Endothelial cell of umbilical vein (primary cell): ENCODE measurements at regions not wholly inside any gene's neighbourhood (a gene's known extent, or its start where the extent isn't known, plus 50 kb on each side); places are given as distances from the start of the nearest gene placed in this dataset.

ENCODE experiments used
- CTCF ChIP-seq, 2 donors: IDR thresholded peaks; 1 replicate in 1 of 2; 2 replicates in 1 of 2; pipeline ENCODE4 v1.5.1; 2011; ENCODE audit warnings: low read length in 2 of 2, mild to moderate bottlenecking in 2 of 2, moderate library complexity in 2 of 2, control low read depth in 1 of 2, inconsistent platforms in 1 of 2, low read depth in 1 of 2; ENCODE audit not compliant: insufficient read depth in 1 of 2; ENCODE audit errors: extremely low read depth in 1 of 2
- EZH2 ChIP-seq: IDR thresholded peaks from 2 replicates; pipeline ENCODE4 v1.6.1; 2012; ENCODE audit warnings: borderline replicate concordance, low read depth, mild to moderate bottlenecking, moderate library complexity, low read length, inconsistent platforms; ENCODE audit not compliant: severe bottlenecking
- JUN ChIP-seq: IDR thresholded peaks from 2 replicates; pipeline ENCODE4 v1.6.1; 2011; ENCODE audit warnings: borderline replicate concordance, low read depth; ENCODE audit not compliant: insufficient read length, insufficient read depth
- MAX ChIP-seq: IDR thresholded peaks from 2 replicates; pipeline ENCODE4 v1.6.1; 2011; ENCODE audit not compliant: insufficient read depth, insufficient read length
- MYC ChIP-seq: IDR thresholded peaks from one replicate; pipeline ENCODE4 v1.6.1; 2011; ENCODE audit warnings: mild to moderate bottlenecking, low read depth, low read length
- POLR2A ChIP-seq: IDR thresholded peaks from 2 replicates; pipeline ENCODE4 v1.6.1; 2012; ENCODE audit warnings: low read depth, mild to moderate bottlenecking, control low read depth, low read length
- POLR2AphosphoS5 ChIP-seq: IDR thresholded peaks from 2 replicates; pipeline ENCODE4 v1.6.1; 2012; ENCODE audit warnings: low read depth, mild to moderate bottlenecking, control low read depth, low read length, moderate library complexity; ENCODE audit not compliant: insufficient read depth

- TF ChIP-seq CTCF (IDR thresholded peaks at IDR 0.05; ENCODE audit: extremely low read depth in 1 of 2, insufficient read depth in 1 of 2, low read depth in 1 of 2, low read length in 2 of 2): no peak
- no peak for TF ChIP-seq MAX
- no peak for TF ChIP-seq POLR2A
- no peak for TF ChIP-seq JUN
- no peak for TF ChIP-seq EZH2
- no peak for TF ChIP-seq POLR2AphosphoS5
- TF ChIP-seq MYC: no peak
These were observed 769.8 kb downstream of the BRD1 start for GRCh38 chr22:49057910-49058309.
